ENCODE measurements at regions not wholly inside any gene's neighbourhood (a gene's known extent, or its start where the extent isn't known, plus 50 kb on each side); places are given as distances from the start of the nearest gene placed in this dataset.
"Not testable (repeated sequence)": the region's sequence is repeated elsewhere in the genome, so short reads cannot be mapped to it uniquely, and the experiment has no call there.

- no peak for DNase-seq (ENCODE audit: low read depth in 2 of 2, low spot score in 1 of 2)
These were observed 165.9 kb upstream of the ARHGAP5 start for GRCh38 chr14:31911160-31911559.

GRCh38 chr14:31913370-31913769 lies 163.7 kb upstream of the ARHGAP5 start:
- no peak for DNase-seq (ENCODE audit: low read depth in 2 of 2, low spot score in 1 of 2)

- not testable (repeated sequence) for DNase-seq (ENCODE audit: low read depth in 2 of 2, low spot score in 1 of 2)
These were observed 158.8 kb upstream of the ARHGAP5 start for GRCh38 chr14:31918289-31918688.

- DNase-seq (ENCODE audit: low read depth in 2 of 2, low spot score in 1 of 2) = no peak
These were observed 157.1 kb upstream of the ARHGAP5 start for GRCh38 chr14:31920001-31920400.

- DNase-seq (ENCODE audit: low read depth in 2 of 2, low spot score in 1 of 2) = no peak
These were observed 156.0 kb upstream of the ARHGAP5 start for GRCh38 chr14:31920989-31921650.

GRCh38 chr14:31921721-31922120 lies 155.4 kb upstream of the ARHGAP5 start:
- no peak for DNase-seq (ENCODE audit: low read depth in 2 of 2, low spot score in 1 of 2)

- no peak for DNase-seq (ENCODE audit: low read depth in 2 of 2, low spot score in 1 of 2)
These were observed 151.0 kb upstream of the ARHGAP5 start for GRCh38 chr14:31926123-31926522.

- no peak for DNase-seq (ENCODE audit: low read depth in 2 of 2, low spot score in 1 of 2)
These were observed 150.3 kb upstream of the ARHGAP5 start for GRCh38 chr14:31926652-31927347.

GRCh38 chr14:31927348-31927832 lies 149.7 kb upstream of the ARHGAP5 start:
- DNase-seq (ENCODE audit: low read depth in 2 of 2, low spot score in 1 of 2) = no peak

- no peak for DNase-seq (ENCODE audit: low read depth in 2 of 2, low spot score in 1 of 2)
These were observed 147.0 kb upstream of the ARHGAP5 start for GRCh38 chr14:31930070-31930469.

- DNase-seq (ENCODE audit: low read depth in 2 of 2, low spot score in 1 of 2) = no peak
These were observed 146.4 kb upstream of the ARHGAP5 start for GRCh38 chr14:31930493-31931240.

GRCh38 chr14:31932675-31933074 lies 144.4 kb upstream of the ARHGAP5 start:
- no peak for DNase-seq (ENCODE audit: low read depth in 2 of 2, low spot score in 1 of 2)

GRCh38 chr14:31933716-31934115 lies 143.4 kb upstream of the ARHGAP5 start:
- DNase-seq (ENCODE audit: low read depth in 2 of 2, low spot score in 1 of 2) = no peak

- DNase-seq (ENCODE audit: low read depth in 2 of 2, low spot score in 1 of 2) = no peak
These were observed 142.3 kb upstream of the ARHGAP5 start for GRCh38 chr14:31934767-31935266.

GRCh38 chr14:31935391-31935790 lies 141.7 kb upstream of the ARHGAP5 start:
- DNase-seq (ENCODE audit: low read depth in 2 of 2, low spot score in 1 of 2) = no peak

GRCh38 chr14:31936115-31936514 lies 141.0 kb upstream of the ARHGAP5 start:
- DNase-seq (ENCODE audit: low read depth in 2 of 2, low spot score in 1 of 2) = no peak

- peak in 1 of 2 donors; percentile 34 for DNase-seq (ENCODE audit: low read depth in 2 of 2, low spot score in 1 of 2)
These were observed 139.3 kb upstream of the ARHGAP5 start for GRCh38 chr14:31937730-31938346.

GRCh38 chr14:31939934-31940333 lies 137.2 kb upstream of the ARHGAP5 start:
- no peak for DNase-seq (ENCODE audit: low read depth in 2 of 2, low spot score in 1 of 2)

- no peak for DNase-seq (ENCODE audit: low read depth in 2 of 2, low spot score in 1 of 2)
These were observed 135.6 kb upstream of the ARHGAP5 start for GRCh38 chr14:31941487-31941886.

GRCh38 chr14:31942166-31942841 lies 134.8 kb upstream of the ARHGAP5 start:
- DNase-seq (ENCODE audit: low read depth in 2 of 2, low spot score in 1 of 2) = no peak
